Heart right ventricle (tissue), 16 donors: ENCODE measurements at regions not wholly inside any gene's neighbourhood (a gene's known extent, or its start where the extent isn't known, plus 50 kb on each side); places are given as distances from the start of the nearest gene placed in this dataset.

Experiments
- ATAC-seq, 8 donors: fragments of 200-7000 bp; cut with Tn5 transposase; one replicate each; pipeline ENCODE4 v1.9.1; 2020; ENCODE audit warnings: mild to moderate bottlenecking in 8 of 8, moderate library complexity in 8 of 8, moderate number of reproducible peaks in 1 of 8
- DNase-seq, 2 donors: peaks; one replicate each; pipeline ENCODE4 v3.0.0-alpha.2; 2020
- H3K27ac ChIP-seq, 10 donors: fragments of 200-600 bp; sonication (generic) in 2 of 10; one replicate each; pipeline versions ENCODE4 v1.5.0 to v1.8.0; 2020 to 2022; ENCODE audit warnings: mild to moderate bottlenecking in 3 of 10
- H3K27me3 ChIP-seq, 7 donors: fragments of 200-600 bp; one replicate each; pipeline ENCODE4 v1.8.0; 2021 to 2022; ENCODE audit warnings: mild to moderate bottlenecking in 2 of 7
- H3K36me3 ChIP-seq, 9 donors: fragments of 200-600 bp; sonication (generic) in 1 of 9; one replicate each; pipeline versions ENCODE4 v1.5.0 to v1.8.0; 2020 to 2022; ENCODE audit warnings: mild to moderate bottlenecking in 2 of 9
- H3K4me1 ChIP-seq, 9 donors: fragments of 200-600 bp; sonication (generic) in 1 of 9; one replicate each; pipeline versions ENCODE4 v1.5.0 to v1.8.0; 2020 to 2022; ENCODE audit warnings: mild to moderate bottlenecking in 4 of 9
- H3K4me3 ChIP-seq, 10 donors: fragments of 200-600 bp; sonication (generic) in 2 of 10; one replicate each; pipeline versions ENCODE4 v1.5.0 to v1.8.0; 2020 to 2022; ENCODE audit warnings: mild to moderate bottlenecking in 7 of 10, moderate library complexity in 2 of 10
- H3K9me3 ChIP-seq, 11 donors: fragments of 200-600 bp in 10 of 11; sonication (generic) in 2 of 11; one replicate each; pipeline versions ENCODE4 v1.5.0 to v1.8.0; 2013 to 2022; ENCODE audit warnings: mild to moderate bottlenecking in 2 of 11, control low read depth in 1 of 11, moderate library complexity in 1 of 11
- CTCF ChIP-seq, 9 donors: fragments of 200-600 bp; sonication (generic) in 2 of 9; IDR thresholded peaks; one replicate each; pipeline versions ENCODE4 v1.5.0 to v1.8.0; 2021 to 2022; ENCODE audit warnings: antibody characterized with exemption in 9 of 9, mild to moderate bottlenecking in 5 of 9, moderate library complexity in 1 of 9
- WGBS, 2 donors: extraction: QIAGEN DNeasy Blood & Tissue Kit; methylation state at CpG; one replicate each; pipeline ENCODE4 v1.1.7; 2013; ENCODE audit warnings: inconsistent platforms in 1 of 2; 5-methylcytosine and 5-hydroxymethylcytosine counted together
- intact Hi-C, 10 donors: fragments of 100-400 bp; cut with DNase I; formaldehyde crosslinking; loops; one replicate each; pipeline versions ENCODE4 v1.11.1 to v1.14.2; 2022
- donor health status: Arrhythmogenic right ventricular cardiomyopathy.
- donor health status: ischemic (EF 13 %, LVEDD 7.1; RV severe dilation, severe dysfunction).
- donor health status: healthy with polysubstance abuse.
- donor health status: DM: no; HTN: yes; CAD: no.
- donor health status: DM: no; HTN: no; CAD: no.
- donor health status: ischemic (EF 25% LVEDD 6.9; RV normal size, moderate dysfunction).
- donor health status: ischemic (EF 25% LVEDD 5.7; RV mildly dilated, moderate dysfunction).
- donor health status: healthy.
- donor health status: DM: yes; HTN: yes; CAD: no.
- donor health status: Ischemic cardiomyopathy.
- donor health status: ischemic (EF 35%, LVEDD 5.7; RV mildly dilated, moderate dysfunction).
- donor health status: nonischemic (EF 11% LVEDD 7.7; RV severe dilation, severe dysfunction).
- donor health status: DM: yes; HTN: yes; CAD: no.
- donor health status: PGD.
- donor health status: ischemic (EF 29% LVEDD 5.4; RV normal size, mild dysfunction).
- donor health status: nonischemic (EF 23%, LVEDD 6.1; RV moderate dilation, normal function).

- 13% methylated on average over 7 of the region's 7 CpGs for WGBS, 2 donors
- ATAC-seq (peak; percentile 57 to 84 (median 76)), DNase-seq (peak; percentile 43 to 52)
- TF ChIP-seq CTCF (IDR thresholded peaks at IDR 0.05): no peak
- peaks cover 0 to 12% (median 0%) of the 10 kb centered on the region in 9 donors for H3K36me3 ChIP-seq
- H3K27me3 ChIP-seq: no peaks in the 10 kb centered on the region
- H3K9me3 ChIP-seq: no peaks in the 10 kb centered on the region
- peak overlapping the region in 9 of 10 donors; percentile 3 to 86 (median 58) for H3K27ac ChIP-seq
- H3K4me1 ChIP-seq: peaks cover 7 to 75% (median 48%) of the 10 kb centered on the region in 9 donors
- intact Hi-C loops: no loop called here
- H3K4me3 ChIP-seq: peak overlapping the region in 2 of 10 donors; percentile 11 to 18
These were observed 92.6 kb downstream of the C9orf152 start for GRCh38 chr9:110115341-110115820.

GRCh38 chr9:110115826-110116542 is 92.0 kb downstream of the C9orf152 start:
- Histone ChIP-seq H3K36me3 (peaks cover 0 to 14% (median 0%) of the 10 kb centered on the region in 9 donors), H3K9me3 (no peaks in the 10 kb centered on the region), H3K4me3 (no peak overlapping the region), H3K27me3 (no peaks in the 10 kb centered on the region), H3K4me1 (peaks cover 7 to 78% (median 48%) of the 10 kb centered on the region in 9 donors), H3K27ac (peak overlapping the region in 8 of 10 donors; percentile 51 to 86 (median 64))
- DNase-seq: no peak
- intact Hi-C loops: loop anchor here in 1 of 10 donors (1.0 kb wide), 1 partner anchor 36 kb away; no protein-coding TSS in a partner anchor
- 80 to 86% methylated on average over 14 of the region's 14 CpGs for WGBS, 2 donors
- TF ChIP-seq CTCF (IDR thresholded peaks at IDR 0.05): no peak
- no peak for ATAC-seq

- Histone ChIP-seq H3K4me1 (peaks cover 7 to 78% (median 48%) of the 10 kb centered on the region in 9 donors), H3K27ac (peak overlapping the region in 3 of 10 donors; percentile 21 to 86 (median 72))
- WGBS, 2 donors: 35 to 41% methylated on average over 3 of the region's 3 CpGs
These were observed 91.4 kb downstream of the C9orf152 start for GRCh38 chr9:110116543-110116885.

GRCh38 chr9:110121170-110121569 is 86.8 kb downstream of the C9orf152 start:
- peaks cover 8 to 77% (median 51%) of the 10 kb centered on the region in 9 donors for H3K4me1 ChIP-seq
- DNase-seq: no peak
- no peak overlapping the region for H3K27ac ChIP-seq
- H3K9me3 ChIP-seq: no peaks in the 10 kb centered on the region
- WGBS, 2 donors: 87 to 95% methylated on average over 3 of the region's 3 CpGs
- H3K27me3 ChIP-seq: no peaks in the 10 kb centered on the region
- no peak for TF ChIP-seq CTCF (IDR thresholded peaks at IDR 0.05)
- H3K4me3 ChIP-seq: no peak overlapping the region
- no peak for ATAC-seq
- H3K36me3 ChIP-seq: peaks cover 0 to 14% (median 0%) of the 10 kb centered on the region in 9 donors
- intact Hi-C loops: no loop called here

More at GRCh38 chr9:110116543-110116885, 91.4 kb downstream of the C9orf152 start:
- Histone ChIP-seq H3K36me3 (peaks cover 0 to 14% (median 0%) of the 10 kb centered on the region in 9 donors), H3K4me3 (no peak overlapping the region), H3K27me3 (no peaks in the 10 kb centered on the region), H3K9me3 (no peaks in the 10 kb centered on the region)
- no peak for DNase-seq
- TF ChIP-seq CTCF (IDR thresholded peaks at IDR 0.05): no peak
- intact Hi-C loops: loop anchor here in 1 of 10 donors (1.0 kb wide), 1 partner anchor 36 kb away; no protein-coding TSS in a partner anchor
- ATAC-seq: peak in 5 of 8 donors; percentile 24 to 49 (median 45)
